GM21381 (cell line): ENCODE measurements at regions not wholly inside any gene's neighbourhood (a gene's known extent, or its start where the extent isn't known, plus 50 kb on each side); places are given as distances from the start of the nearest gene placed in this dataset.

Experiments
- ATAC-seq: cut with Tn5 transposase; IDR thresholded peaks from one replicate; pipeline ENCODE4 v1.9.1; 2021; ENCODE audit warnings: mild to moderate bottlenecking, moderate library complexity; ENCODE audit not compliant: unreplicated experiment

- no peak for ATAC-seq
Observed at GRCh38 chr6:164195278-164195941, 780.9 kb downstream of the QKI start.

GRCh38 chr6:164188861-164189260, 774.3 kb downstream of the QKI start:
- no peak for ATAC-seq

- no peak for ATAC-seq
Observed at GRCh38 chr6:164185471-164185871, 771.0 kb downstream of the QKI start.

GRCh38 chr6:164184410-164184809, 769.9 kb downstream of the QKI start:
- no peak for ATAC-seq

GRCh38 chr6:164183556-164184123, 769.1 kb downstream of the QKI start:
- no peak for ATAC-seq

- no peak for ATAC-seq
Observed at GRCh38 chr6:164178679-164179332, 764.3 kb downstream of the QKI start.

GRCh38 chr6:164169355-164169754, 754.8 kb downstream of the QKI start:
- ATAC-seq = no peak

- no peak for ATAC-seq
Observed at GRCh38 chr6:164168595-164168994, 754.1 kb downstream of the QKI start.

GRCh38 chr6:164167873-164168405, 753.4 kb downstream of the QKI start:
- no peak for ATAC-seq

- no peak for ATAC-seq
Observed at GRCh38 chr6:164166996-164167395, 752.5 kb downstream of the QKI start.

GRCh38 chr6:164166515-164166914, 752.0 kb downstream of the QKI start:
- no peak for ATAC-seq

- ATAC-seq = no peak
Observed at GRCh38 chr6:164164876-164165275, 750.4 kb downstream of the QKI start.

- ATAC-seq = no peak
Observed at GRCh38 chr6:164163239-164163638, 748.7 kb downstream of the QKI start.

GRCh38 chr6:164159061-164159460, 744.5 kb downstream of the QKI start:
- no peak for ATAC-seq

GRCh38 chr6:164154588-164154987, 740.1 kb downstream of the QKI start:
- no peak for ATAC-seq

GRCh38 chr6:164152611-164153010, 738.1 kb downstream of the QKI start:
- ATAC-seq = no peak

- no peak for ATAC-seq
Observed at GRCh38 chr6:164151161-164152120, 736.9 kb downstream of the QKI start.

GRCh38 chr6:164150232-164150631, 735.7 kb downstream of the QKI start:
- no peak for ATAC-seq

- no peak for ATAC-seq
Observed at GRCh38 chr6:164148788-164149187, 734.3 kb downstream of the QKI start.

GRCh38 chr6:164144316-164144715, 729.8 kb downstream of the QKI start:
- ATAC-seq = no peak

- no peak for ATAC-seq
Observed at GRCh38 chr6:164142322-164142721, 727.8 kb downstream of the QKI start.
